Upper lobe of left lung (tissue), 4 donors: ENCODE measurements at regions not wholly inside any gene's neighbourhood (a gene's known extent, or its start where the extent isn't known, plus 50 kb on each side); places are given as distances from the start of the nearest gene placed in this dataset.

Experiments used
- POLR2A ChIP-seq, 4 donors: fragments of 450-650 bp; IDR thresholded peaks; one replicate each; pipeline ENCODE4 v1.5.1; 2016 to 2017; ENCODE audit warnings: antibody characterized with exemption in 4 of 4, mild to moderate bottlenecking in 2 of 4
- POLR2AphosphoS5 ChIP-seq, 2 donors: sonication (generic); formaldehyde crosslinking; IDR thresholded peaks; one replicate each; pipeline ENCODE4 v1.5.1; 2017; ENCODE audit warnings: antibody characterized with exemption in 2 of 2
- TF ChIP-seq, protein P1 (sequence below), 6 experiments: fragments of 450-650 bp in 4 of 6; fragments of 200-600 bp in 2 of 6; sonication (generic) in 2 of 6; IDR thresholded peaks; one replicate each; pipeline ENCODE4 v1.5.1; 2016 to 2019; ENCODE audit warnings: antibody characterized with exemption in 6 of 6

DNA sequence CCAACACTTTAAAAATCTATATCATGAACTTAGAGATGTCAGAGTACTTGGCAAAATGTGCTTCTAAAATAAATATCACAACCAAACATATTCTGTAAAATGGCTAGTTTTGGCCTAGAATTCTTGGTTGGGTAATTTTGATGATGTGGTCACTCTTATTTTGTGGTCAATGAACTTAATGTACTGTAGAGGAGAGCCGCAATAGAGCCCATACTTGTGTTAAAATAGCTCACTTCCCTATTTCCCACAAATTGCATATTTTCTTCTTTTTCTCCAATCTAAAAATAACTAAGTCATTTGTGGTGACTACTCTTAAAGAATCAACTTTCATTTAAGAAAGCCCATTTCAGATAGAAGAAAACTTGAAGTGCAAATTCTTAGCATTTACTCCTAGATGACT lies 619.4 kb downstream of the CCER1 start:
- TF ChIP-seq, protein P1, sequence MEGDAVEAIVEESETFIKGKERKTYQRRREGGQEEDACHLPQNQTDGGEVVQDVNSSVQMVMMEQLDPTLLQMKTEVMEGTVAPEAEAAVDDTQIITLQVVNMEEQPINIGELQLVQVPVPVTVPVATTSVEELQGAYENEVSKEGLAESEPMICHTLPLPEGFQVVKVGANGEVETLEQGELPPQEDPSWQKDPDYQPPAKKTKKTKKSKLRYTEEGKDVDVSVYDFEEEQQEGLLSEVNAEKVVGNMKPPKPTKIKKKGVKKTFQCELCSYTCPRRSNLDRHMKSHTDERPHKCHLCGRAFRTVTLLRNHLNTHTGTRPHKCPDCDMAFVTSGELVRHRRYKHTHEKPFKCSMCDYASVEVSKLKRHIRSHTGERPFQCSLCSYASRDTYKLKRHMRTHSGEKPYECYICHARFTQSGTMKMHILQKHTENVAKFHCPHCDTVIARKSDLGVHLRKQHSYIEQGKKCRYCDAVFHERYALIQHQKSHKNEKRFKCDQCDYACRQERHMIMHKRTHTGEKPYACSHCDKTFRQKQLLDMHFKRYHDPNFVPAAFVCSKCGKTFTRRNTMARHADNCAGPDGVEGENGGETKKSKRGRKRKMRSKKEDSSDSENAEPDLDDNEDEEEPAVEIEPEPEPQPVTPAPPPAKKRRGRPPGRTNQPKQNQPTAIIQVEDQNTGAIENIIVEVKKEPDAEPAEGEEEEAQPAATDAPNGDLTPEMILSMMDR (IDR thresholded peaks at IDR 0.05) = no peak
- TF ChIP-seq POLR2A (IDR thresholded peaks at IDR 0.05) (no peak), POLR2AphosphoS5 (IDR thresholded peaks at IDR 0.05) (no peak)
